ENCODE measurements at regions not wholly inside any gene's neighbourhood (a gene's known extent, or its start where the extent isn't known, plus 50 kb on each side); places are given as distances from the start of the nearest gene placed in this dataset.

DNA sequence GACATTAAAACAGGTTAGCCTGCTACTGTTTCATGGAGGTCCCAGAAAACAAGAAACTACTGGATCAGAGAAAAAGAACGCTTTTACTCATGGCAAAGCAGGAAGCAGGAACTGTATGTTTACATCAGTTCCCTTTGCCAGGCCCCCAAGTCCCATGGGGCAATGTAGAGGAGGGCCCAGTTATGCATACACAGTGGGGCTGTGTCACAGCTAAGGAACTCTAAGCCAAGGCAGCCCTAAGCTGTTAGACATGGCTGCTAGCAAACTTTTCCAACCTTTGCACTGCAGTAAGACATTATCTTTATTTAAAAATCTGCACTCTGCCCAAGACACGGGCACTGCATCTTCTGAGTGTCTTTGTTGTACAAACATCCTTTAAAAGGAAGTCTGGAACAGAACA lies 975.8 kb downstream of the C4orf33 start:
- no peak overlapping the region for H3K4me2 ChIP-seq (ENCODE audit: control insufficient read depth, extremely low read depth, insufficient read depth, low read depth, low read length)
- FAIRE-seq (no peak), DNase-seq (ENCODE audit: low read depth, low spot score) (no peak)
- no peak overlapping the region for H3K27ac ChIP-seq (ENCODE audit: control insufficient read depth, insufficient read depth, low read length)
- no peaks in the 10 kb centered on the region for H3K27me3 ChIP-seq (ENCODE audit: control insufficient read depth, extremely low read depth, insufficient read depth, low read length)
- H3K9ac ChIP-seq (ENCODE audit: control insufficient read depth, extremely low read depth, insufficient read depth, low read length), result no peak overlapping the region
- H3K79me2 ChIP-seq (ENCODE audit: control insufficient read depth, insufficient read depth, low read length), result no peaks in the 10 kb centered on the region
- dilution Hi-C loops (cut with MboI; ENCODE audit: extremely low pct_ligation_motif_present, low sequenced_read_pairs), result no loop called here
- no peaks in the 10 kb centered on the region for H3K36me3 ChIP-seq (ENCODE audit: control insufficient read depth in 2 of 2, extremely low read depth in 1 of 2, insufficient read depth in 2 of 2, low read length in 2 of 2)
- H3K4me3 ChIP-seq (ENCODE audit: control insufficient read depth in 2 of 3, extremely low read depth in 1 of 3, insufficient read depth in 2 of 3, low read depth in 1 of 3, low read length in 3 of 3), result no peak overlapping the region
- H3K9me3 ChIP-seq (ENCODE audit: control insufficient read depth, low read depth, low read length), result no peaks in the 10 kb centered on the region
- no peaks in the 10 kb centered on the region for H3K4me1 ChIP-seq (ENCODE audit: control insufficient read depth, extremely low read depth, insufficient read depth, low read length)
- H4K20me1 ChIP-seq (ENCODE audit: control insufficient read depth, extremely low read depth, insufficient read depth, low read length), result no peaks in the 10 kb centered on the region
- H3K9me1 ChIP-seq (ENCODE audit: control insufficient read depth, extremely low read depth, insufficient read depth, low read length), result no peaks in the 10 kb centered on the region
- H2AFZ ChIP-seq (ENCODE audit: control insufficient read depth, low read length), result no peak overlapping the region
- TF ChIP-seq EZH2 (IDR thresholded peaks at IDR 0.05; ENCODE audit: low read length), result no peak

DNA sequence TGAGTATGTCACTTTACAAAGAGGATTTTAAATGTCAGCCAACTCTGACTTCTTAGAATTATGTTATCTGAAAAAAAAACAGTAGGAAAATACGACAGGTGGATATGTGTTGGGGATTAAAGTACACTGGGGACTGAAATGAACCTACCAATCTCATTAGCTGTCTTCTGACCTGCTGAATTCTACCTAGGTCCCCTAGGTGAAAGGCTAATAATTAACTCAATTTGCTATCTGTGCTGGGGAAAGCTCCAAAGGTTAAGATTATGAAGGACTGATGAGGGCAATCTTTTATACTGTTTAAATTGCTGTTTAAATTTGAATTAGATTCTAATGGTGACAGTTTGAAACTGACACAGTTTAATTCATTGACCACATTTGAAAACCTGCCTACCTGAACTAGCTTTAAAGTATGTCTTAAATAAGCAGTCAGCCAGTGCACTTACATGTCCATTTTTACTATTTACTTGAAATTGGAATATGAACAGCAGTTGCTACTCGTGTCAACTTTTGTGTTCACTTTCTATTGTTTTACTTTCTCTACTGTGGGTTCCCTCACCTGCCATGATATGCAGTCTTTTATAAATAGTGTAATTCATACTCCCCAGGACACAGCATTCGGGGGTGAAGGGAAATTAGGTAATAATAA lies 977.3 kb downstream of the C4orf33 start:
- no peaks in the 10 kb centered on the region for H3K9me1 ChIP-seq (ENCODE audit: control insufficient read depth, extremely low read depth, insufficient read depth, low read length)
- FAIRE-seq, result no peak
- no peak for TF ChIP-seq EZH2 (IDR thresholded peaks at IDR 0.05; ENCODE audit: low read length)
- TF ChIP-seq, protein P1, sequence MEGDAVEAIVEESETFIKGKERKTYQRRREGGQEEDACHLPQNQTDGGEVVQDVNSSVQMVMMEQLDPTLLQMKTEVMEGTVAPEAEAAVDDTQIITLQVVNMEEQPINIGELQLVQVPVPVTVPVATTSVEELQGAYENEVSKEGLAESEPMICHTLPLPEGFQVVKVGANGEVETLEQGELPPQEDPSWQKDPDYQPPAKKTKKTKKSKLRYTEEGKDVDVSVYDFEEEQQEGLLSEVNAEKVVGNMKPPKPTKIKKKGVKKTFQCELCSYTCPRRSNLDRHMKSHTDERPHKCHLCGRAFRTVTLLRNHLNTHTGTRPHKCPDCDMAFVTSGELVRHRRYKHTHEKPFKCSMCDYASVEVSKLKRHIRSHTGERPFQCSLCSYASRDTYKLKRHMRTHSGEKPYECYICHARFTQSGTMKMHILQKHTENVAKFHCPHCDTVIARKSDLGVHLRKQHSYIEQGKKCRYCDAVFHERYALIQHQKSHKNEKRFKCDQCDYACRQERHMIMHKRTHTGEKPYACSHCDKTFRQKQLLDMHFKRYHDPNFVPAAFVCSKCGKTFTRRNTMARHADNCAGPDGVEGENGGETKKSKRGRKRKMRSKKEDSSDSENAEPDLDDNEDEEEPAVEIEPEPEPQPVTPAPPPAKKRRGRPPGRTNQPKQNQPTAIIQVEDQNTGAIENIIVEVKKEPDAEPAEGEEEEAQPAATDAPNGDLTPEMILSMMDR (optimal IDR thresholded peaks at IDR 0.05 in 1 of 3, IDR thresholded peaks at IDR 0.05 in 1 of 3, conservative IDR thresholded peaks at IDR 0.05 in 1 of 3; ENCODE audit: extremely low read depth in 1 of 3, insufficient read depth in 2 of 3, low read length in 3 of 3), result no peak
- H4K20me1 ChIP-seq (ENCODE audit: control insufficient read depth, extremely low read depth, insufficient read depth, low read length), result no peaks in the 10 kb centered on the region
- H3K4me3 ChIP-seq (ENCODE audit: control insufficient read depth in 2 of 3, extremely low read depth in 1 of 3, insufficient read depth in 2 of 3, low read depth in 1 of 3, low read length in 3 of 3), result no peak overlapping the region
- no peaks in the 10 kb centered on the region for H3K9me3 ChIP-seq (ENCODE audit: control insufficient read depth, low read depth, low read length)
- dilution Hi-C loops (cut with MboI; ENCODE audit: extremely low pct_ligation_motif_present, low sequenced_read_pairs), result no loop called here
- no peak overlapping the region for H3K4me2 ChIP-seq (ENCODE audit: control insufficient read depth, extremely low read depth, insufficient read depth, low read depth, low read length)
- DNase-seq (ENCODE audit: low read depth, low spot score), result no peak
- peaks cover 11% of the 10 kb centered on the region for H3K4me1 ChIP-seq (ENCODE audit: control insufficient read depth, extremely low read depth, insufficient read depth, low read length)
- no peaks in the 10 kb centered on the region for H3K79me2 ChIP-seq (ENCODE audit: control insufficient read depth, insufficient read depth, low read length)
- no peak overlapping the region for H3K9ac ChIP-seq (ENCODE audit: control insufficient read depth, extremely low read depth, insufficient read depth, low read length)
- no peak overlapping the region for H3K27ac ChIP-seq (ENCODE audit: control insufficient read depth, insufficient read depth, low read length)
- no peaks in the 10 kb centered on the region for H3K27me3 ChIP-seq (ENCODE audit: control insufficient read depth, extremely low read depth, insufficient read depth, low read length)
- no peaks in the 10 kb centered on the region for H3K36me3 ChIP-seq (ENCODE audit: control insufficient read depth in 2 of 2, extremely low read depth in 1 of 2, insufficient read depth in 2 of 2, low read length in 2 of 2)
- no peak overlapping the region for H2AFZ ChIP-seq (ENCODE audit: control insufficient read depth, low read length)

DNA sequence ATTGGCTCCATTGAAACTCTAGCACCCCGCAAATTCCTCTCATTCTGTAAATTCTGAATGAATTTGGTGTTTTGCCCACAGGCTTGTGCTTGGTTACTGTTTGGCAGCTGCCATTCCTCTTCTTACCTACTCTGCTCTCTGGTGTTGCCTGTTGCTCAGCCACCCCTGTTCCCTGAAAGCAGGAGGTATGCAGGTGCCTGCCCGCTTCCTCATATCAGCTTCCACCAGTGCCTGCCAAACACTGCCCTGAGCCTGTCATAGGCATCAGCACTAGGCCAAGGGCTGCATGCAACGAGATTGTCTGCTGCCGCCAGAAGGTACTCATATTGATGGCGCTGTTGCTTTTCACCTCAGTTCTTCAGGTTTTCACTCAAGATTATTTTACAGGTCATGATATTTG lies 978.1 kb downstream of the C4orf33 start:
- H3K4me2 ChIP-seq (ENCODE audit: control insufficient read depth, extremely low read depth, insufficient read depth, low read depth, low read length), result no peak overlapping the region
- FAIRE-seq (no peak), DNase-seq (ENCODE audit: low read depth, low spot score) (no peak)
- no peaks in the 10 kb centered on the region for H3K79me2 ChIP-seq (ENCODE audit: control insufficient read depth, insufficient read depth, low read length)
- H4K20me1 ChIP-seq (ENCODE audit: control insufficient read depth, extremely low read depth, insufficient read depth, low read length), result no peaks in the 10 kb centered on the region
- H3K9me1 ChIP-seq (ENCODE audit: control insufficient read depth, extremely low read depth, insufficient read depth, low read length), result no peaks in the 10 kb centered on the region
- TF ChIP-seq EZH2 (IDR thresholded peaks at IDR 0.05; ENCODE audit: low read length), result no peak
- TF ChIP-seq, protein P1 (optimal IDR thresholded peaks at IDR 0.05 in 1 of 3, IDR thresholded peaks at IDR 0.05 in 1 of 3, conservative IDR thresholded peaks at IDR 0.05 in 1 of 3; ENCODE audit: extremely low read depth in 1 of 3, insufficient read depth in 2 of 3, low read length in 3 of 3), result no peak
- H3K36me3 ChIP-seq (ENCODE audit: control insufficient read depth in 2 of 2, extremely low read depth in 1 of 2, insufficient read depth in 2 of 2, low read length in 2 of 2), result no peaks in the 10 kb centered on the region
- no peak overlapping the region for H3K27ac ChIP-seq (ENCODE audit: control insufficient read depth, insufficient read depth, low read length)
- H3K27me3 ChIP-seq (ENCODE audit: control insufficient read depth, extremely low read depth, insufficient read depth, low read length), result no peaks in the 10 kb centered on the region
- H3K9ac ChIP-seq (ENCODE audit: control insufficient read depth, extremely low read depth, insufficient read depth, low read length), result no peak overlapping the region
- no peak overlapping the region for H2AFZ ChIP-seq (ENCODE audit: control insufficient read depth, low read length)
- dilution Hi-C loops (cut with MboI; ENCODE audit: extremely low pct_ligation_motif_present, low sequenced_read_pairs), result no loop called here
- no peak overlapping the region for H3K4me3 ChIP-seq (ENCODE audit: control insufficient read depth in 2 of 3, extremely low read depth in 1 of 3, insufficient read depth in 2 of 3, low read depth in 1 of 3, low read length in 3 of 3)
- peaks cover 11% of the 10 kb centered on the region for H3K4me1 ChIP-seq (ENCODE audit: control insufficient read depth, extremely low read depth, insufficient read depth, low read length)
- H3K9me3 ChIP-seq (ENCODE audit: control insufficient read depth, low read depth, low read length), result no peaks in the 10 kb centered on the region
